ENCODE measurements at regions not wholly inside any gene's neighbourhood (a gene's known extent, or its start where the extent isn't known, plus 50 kb on each side); places are given as distances from the start of the nearest gene placed in this dataset.

DNA sequence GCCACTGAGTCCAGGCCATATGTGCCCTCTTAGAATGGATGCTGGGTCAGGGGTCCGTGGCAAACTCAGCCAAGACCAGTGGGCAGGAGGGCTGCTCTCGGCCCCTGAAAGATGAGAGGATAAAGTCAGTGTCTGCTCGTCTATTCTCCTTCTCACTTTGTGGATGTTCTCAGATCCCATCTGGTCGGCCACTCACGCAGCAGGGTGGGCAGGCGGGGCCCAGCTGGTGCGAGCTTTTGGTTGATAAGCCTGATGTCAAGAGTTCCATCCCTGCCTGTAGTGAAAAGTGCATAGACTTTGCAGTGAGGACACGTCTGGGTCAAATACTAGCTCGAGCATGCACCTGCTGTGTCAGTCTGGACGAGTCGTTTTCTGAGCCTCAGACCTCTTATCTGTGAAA, 556.2 kb upstream of the EEF2KMT start:
- TF ChIP-seq, protein P1, sequence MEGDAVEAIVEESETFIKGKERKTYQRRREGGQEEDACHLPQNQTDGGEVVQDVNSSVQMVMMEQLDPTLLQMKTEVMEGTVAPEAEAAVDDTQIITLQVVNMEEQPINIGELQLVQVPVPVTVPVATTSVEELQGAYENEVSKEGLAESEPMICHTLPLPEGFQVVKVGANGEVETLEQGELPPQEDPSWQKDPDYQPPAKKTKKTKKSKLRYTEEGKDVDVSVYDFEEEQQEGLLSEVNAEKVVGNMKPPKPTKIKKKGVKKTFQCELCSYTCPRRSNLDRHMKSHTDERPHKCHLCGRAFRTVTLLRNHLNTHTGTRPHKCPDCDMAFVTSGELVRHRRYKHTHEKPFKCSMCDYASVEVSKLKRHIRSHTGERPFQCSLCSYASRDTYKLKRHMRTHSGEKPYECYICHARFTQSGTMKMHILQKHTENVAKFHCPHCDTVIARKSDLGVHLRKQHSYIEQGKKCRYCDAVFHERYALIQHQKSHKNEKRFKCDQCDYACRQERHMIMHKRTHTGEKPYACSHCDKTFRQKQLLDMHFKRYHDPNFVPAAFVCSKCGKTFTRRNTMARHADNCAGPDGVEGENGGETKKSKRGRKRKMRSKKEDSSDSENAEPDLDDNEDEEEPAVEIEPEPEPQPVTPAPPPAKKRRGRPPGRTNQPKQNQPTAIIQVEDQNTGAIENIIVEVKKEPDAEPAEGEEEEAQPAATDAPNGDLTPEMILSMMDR (IDR thresholded peaks at IDR 0.05 in 4 of 5, conservative IDR thresholded peaks at IDR 0.05 in 1 of 5) = no peak
- no peak for TF ChIP-seq POLR2A (IDR thresholded peaks at IDR 0.05)
